ENCODE measurements at regions not wholly inside any gene's neighbourhood (a gene's known extent, or its start where the extent isn't known, plus 50 kb on each side); places are given as distances from the start of the nearest gene placed in this dataset.
"Not testable (repeated sequence)": the region's sequence is repeated elsewhere in the genome, so short reads cannot be mapped to it uniquely, and the experiment has no call there.

DNA sequence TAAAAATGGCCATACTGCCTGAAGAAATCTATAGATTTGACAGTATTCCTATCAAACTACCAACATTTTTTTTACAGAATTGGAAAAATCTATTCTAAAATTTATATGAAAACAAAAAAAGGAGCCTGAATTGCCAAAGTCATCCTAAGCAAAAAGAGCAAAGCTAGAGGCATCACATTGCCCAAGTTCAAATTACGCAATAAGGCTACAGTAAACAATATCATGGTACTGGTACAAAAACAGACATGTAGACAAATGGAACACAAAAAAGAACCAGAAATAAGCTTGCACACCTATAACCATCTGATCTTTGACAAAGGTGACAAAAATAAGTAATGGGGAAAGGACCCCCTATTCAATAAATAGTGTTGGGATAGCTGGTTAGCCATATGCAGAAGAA, 50.2 kb upstream of the THSD7B start:
- DNase-seq (ENCODE audit: low read depth in 2 of 3, low spot score in 2 of 3) = no peak

DNA sequence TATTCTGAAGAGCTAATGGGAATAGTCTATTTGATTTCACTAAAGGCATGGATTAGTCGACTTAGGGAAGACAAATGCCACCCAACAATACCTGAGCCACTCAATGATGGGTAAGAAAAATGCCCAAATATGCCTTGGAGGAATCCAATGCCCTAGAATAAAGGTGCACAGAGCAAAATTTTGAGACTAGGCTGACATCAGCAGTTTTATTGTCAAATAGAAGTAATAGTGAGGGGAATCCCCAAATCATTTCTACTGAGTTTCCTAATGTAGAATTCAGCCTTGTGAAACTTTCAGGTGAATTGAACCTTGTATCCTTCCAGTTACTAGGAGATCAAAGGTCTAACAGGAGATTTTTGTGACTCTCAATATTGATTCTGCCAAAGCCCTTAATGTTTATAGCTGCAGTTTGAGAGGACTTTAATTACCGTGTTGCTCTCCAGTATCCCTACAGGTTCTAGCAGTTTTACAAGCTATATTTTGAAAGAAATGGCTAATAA, 50.8 kb upstream of the THSD7B start:
- no peak for DNase-seq (ENCODE audit: low read depth in 2 of 3, low spot score in 2 of 3)

DNA sequence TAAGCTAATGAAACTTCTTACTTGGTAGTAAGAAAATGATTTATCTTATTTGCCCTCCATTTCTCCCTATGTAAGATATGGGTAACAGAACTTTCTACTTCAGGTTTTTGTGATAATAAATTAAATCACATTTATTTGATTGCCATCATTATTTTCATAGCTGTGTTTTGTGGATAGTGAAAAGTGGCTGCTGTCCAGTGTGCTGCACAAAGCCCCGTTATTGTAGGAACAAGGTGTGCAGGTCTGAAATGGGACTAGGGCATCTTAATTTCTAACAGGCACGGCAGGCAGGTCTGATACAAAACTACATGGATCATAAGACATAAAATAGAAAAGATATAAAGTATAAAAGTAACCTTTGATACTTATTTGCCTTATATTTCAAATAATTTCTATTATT, 51.6 kb upstream of the THSD7B start:
- no peak for DNase-seq (ENCODE audit: low read depth in 2 of 3, low spot score in 2 of 3)

DNA sequence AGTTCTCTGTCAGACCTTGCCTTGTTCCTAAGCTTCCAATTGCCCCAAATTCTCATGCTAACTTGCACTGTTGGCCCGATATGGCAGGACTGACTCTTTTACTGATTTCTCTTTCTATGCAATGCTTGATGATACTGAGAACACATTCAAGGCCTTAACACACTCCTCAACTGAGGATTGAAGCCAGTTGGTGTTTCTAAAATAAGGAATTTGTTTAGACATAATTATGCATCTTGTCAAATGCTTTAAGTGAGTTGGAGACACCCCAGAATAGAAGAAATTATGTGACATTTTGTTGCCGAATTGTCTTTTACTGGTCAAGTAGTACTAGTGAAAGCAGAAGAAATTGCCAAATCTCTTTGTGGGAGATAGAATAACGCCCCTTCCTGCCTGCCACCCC, 60.0 kb upstream of the THSD7B start:
- DNase-seq (ENCODE audit: low read depth in 2 of 3, low spot score in 2 of 3) = no peak

DNA sequence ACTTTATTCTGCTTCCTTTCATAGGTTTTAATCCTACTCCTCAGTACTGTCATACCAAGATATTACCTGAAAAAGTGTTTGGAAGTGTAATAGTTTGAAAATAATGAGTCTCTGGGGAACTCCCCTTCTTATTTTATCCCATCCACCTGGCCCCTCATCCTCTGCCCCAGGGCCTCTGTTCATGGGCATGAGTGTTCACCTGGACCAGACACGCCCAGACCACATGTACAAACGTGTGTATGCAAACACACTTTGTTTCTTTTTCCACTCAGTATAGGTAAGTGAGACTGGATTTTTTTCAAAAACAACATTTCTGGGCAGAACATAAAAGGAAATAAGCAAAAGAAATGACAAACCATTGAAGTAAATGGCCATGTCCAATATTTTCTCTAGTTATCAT, 62.1 kb upstream of the THSD7B start:
- no peak for DNase-seq (ENCODE audit: low read depth in 2 of 3, low spot score in 2 of 3)

DNA sequence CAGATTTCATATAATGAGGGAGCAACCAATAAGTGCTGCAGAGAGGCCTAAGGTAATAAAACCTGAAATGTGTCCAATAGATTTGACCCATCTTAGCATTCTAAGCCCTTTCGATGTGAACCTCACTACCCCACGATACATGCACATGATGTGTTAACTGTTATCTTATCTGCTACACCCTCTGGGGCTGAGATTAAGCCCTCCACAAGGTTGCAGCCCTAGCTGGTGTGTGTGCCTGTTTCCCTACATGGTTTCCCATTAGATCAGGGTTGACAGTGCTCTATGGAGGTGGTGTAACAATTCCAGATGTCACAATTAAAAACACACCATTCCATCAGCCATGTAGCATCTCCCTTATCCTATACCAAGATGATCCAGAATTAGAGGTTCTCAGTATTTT, 68.9 kb upstream of the THSD7B start:
- no peak for DNase-seq (ENCODE audit: low read depth in 2 of 3, low spot score in 2 of 3)

DNA sequence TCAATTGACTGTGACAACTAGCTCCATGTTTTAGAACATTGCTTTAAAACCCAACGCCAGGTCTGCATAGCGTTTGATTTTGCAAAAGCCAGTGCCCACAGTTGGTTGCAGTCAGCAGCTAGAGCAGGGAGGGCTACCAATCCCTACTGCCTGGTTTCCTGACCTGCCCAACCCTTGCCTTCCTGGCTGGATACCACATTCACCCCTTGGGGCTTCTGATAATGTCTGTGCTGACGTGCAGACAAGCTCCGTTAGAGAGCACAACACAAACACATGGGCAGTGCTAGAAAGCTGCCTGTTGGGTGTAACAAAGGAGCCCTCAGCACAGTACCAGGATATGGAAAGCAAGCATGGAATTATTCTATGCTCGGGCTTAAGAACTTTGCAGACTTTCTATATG, 71.4 kb upstream of the THSD7B start:
- DNase-seq (ENCODE audit: low read depth in 2 of 3, low spot score in 2 of 3) = no peak

DNA sequence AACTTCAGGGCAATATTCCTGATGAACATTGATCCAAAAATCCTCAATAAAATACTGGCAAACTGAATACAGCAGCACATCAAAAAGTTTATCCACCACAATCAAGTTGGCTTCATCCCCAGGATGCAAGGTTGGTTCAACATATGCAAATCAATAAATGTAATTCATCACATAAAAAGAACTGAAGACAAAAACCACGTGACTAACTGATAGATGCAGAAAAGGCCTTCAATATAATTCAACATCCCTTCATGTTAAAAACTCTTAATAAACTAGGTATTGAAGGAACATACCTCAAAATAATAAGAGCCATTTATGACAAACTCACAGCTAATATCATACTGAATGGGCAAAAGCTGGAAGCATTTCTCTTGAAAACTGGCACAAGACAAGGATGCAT, 85.3 kb upstream of the THSD7B start:
- not testable (repeated sequence) for DNase-seq (ENCODE audit: low read depth in 2 of 3, low spot score in 2 of 3)

DNA sequence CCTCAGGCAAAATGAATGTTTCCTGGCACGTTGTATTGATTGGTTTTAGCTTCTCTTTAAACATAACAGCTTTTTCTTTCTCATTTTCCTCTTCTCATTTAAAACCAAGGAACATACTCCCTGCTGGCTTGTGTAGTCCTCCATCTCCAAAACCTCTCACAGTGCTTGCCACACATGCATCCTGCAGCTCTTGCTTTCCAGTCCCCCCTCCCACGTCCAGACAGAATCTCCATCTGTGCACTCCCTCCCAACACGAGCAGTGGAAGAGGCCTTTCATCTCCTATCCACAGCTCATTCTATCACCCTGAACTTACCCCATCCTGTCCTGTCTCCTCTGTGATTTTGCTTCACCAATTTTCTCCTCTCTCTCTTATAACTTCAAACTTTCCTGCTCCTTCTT, 99.6 kb upstream of the THSD7B start:
- DNase-seq (ENCODE audit: low read depth in 2 of 3, low spot score in 2 of 3) = no peak

DNA sequence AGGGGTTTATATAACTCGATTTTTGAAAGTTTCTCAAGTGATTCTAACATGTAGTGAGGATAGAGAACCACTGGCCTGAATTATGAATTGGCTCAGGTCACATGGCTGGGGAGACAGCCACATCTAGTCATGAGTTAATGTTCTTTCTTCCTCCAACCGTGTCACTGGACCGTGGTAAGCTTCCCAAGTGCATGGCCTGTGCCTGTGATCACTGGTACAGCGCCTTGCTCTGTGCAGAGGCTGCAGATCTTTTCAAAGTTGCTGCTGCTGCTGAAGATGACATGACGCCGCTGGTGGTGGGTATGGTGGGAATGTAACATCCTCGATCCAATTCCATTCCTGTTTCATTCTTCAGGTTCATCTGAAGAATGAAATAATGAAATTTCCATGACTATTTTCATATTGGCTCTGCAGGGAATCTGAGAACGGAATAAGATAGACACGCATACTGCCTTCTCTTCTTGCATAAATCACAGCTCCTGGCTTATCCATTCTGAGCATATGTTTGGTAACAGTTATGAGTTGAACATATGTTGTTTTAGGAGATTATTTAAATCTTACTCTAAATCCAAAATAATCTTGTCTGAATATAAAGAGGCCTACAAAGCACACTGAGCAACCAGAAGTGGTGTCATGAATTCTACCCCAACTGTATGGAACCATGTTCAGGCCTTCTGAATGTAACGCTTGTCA, 100.5 kb upstream of the THSD7B start:
- no peak for DNase-seq (ENCODE audit: low read depth in 2 of 3, low spot score in 2 of 3)

DNA sequence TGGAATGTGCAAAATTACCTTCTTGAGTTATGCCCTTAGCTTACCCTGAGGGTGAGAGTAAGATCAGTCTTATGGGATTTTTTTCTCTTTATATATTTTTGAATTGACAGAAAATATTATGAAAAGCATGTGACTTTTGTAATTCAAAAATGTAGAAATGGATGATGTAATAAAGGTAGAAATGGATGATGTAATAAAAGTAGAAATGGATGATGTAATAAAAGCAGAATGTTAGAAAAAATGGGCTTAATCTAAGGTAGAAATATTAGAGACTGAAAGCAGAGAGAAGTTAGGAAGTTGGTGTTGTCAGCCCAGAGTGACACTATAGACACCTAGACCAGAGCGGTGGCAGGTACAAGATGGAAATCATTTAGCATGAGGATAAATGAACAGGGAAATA, 107.1 kb upstream of the THSD7B start:
- no peak for DNase-seq (ENCODE audit: low read depth in 2 of 3, low spot score in 2 of 3)

DNA sequence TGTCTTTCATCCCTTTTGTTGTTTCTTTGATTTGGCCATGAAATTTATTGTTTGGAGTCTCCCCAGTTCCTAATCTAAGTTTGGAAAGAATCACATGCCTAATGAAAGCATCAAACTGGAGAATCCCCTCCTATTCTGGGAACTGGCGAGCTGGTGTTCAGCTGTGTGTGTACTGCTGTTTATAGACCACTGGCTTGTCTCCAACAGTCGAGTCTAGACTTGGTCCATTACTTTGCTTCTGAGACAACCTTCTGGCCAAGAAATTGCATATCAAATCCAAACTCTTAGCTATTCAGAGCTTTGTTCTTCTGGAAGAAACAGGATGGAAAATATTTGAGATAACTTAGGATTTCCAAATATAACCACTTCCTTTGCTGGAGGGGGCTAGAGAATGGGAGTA, 111.5 kb upstream of the THSD7B start:
- DNase-seq (ENCODE audit: low read depth in 2 of 3, low spot score in 2 of 3) = no peak

DNA sequence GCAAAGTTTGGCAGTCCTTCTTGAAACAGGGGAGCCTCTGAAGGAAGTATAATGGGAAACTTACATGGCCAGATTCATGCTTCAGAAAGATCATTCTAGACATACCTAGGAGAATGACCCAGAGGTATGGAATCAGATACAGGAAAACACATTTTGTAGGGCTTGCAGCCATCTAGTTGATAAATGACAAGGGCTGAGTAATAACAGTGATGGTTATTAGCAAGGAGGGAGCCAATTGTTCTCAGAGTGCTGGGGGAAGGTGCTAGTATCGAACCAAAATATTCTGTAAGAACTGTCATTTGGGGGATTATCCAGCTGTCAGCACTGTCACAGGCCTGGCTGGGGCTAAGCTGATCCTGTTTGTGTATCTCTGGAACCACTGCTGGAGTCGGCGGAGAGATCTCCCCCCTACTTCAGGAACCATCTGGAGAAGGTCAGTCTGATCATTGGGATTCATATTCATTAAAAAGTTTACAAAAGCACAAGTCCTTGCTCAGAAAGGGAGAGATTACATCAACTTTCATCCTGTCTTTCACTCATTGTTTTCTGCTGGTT, 113.8 kb upstream of the THSD7B start:
- DNase-seq (ENCODE audit: low read depth in 2 of 3, low spot score in 2 of 3) = no peak

DNA sequence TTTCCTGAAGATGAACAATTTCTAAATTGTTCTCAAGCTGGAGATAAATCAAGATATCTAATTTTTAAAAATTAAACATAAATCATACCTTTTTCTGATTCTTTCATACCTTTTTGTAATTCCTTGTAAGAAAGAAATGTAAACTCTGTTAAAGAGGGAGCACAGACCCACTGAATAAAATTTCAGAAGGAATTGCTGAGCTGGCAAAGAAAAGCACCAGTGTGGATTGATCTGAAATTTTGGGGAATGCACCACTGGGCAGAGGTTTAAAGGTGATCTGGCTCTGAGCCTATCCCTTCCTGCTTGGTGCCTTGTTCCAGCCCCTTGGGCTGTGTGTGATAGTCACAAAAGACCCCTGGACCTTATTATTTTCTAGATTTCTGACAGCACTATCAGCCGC, 118.3 kb upstream of the THSD7B start:
- no peak for DNase-seq (ENCODE audit: low read depth in 2 of 3, low spot score in 2 of 3)

DNA sequence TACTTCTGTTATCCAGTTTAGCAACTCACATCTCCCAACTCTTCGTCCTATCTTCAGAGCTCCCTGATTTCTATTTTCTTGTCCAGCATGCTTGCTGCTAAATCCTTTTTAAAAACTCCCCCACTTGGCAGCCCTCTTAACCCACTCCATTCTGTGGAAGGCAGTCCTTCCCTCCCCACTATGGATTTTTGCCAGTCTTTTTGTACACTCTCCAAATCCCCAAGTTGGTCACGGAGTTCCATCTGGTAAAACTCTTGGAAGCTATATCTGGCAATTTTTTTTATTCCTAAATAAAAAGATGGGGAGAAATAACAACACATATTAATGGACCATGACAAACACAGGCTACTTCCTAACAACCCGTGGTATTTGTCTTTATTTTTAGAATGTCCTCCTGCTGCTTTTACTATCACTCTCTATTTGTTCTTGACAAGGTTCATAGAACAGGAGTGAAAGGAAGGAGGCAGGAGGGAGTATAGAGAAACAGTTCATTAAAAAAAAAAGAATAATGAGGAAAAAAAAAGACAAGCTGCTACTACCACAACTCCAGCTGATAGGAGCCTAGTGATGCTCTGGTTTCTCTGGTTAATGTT, 120.0 kb upstream of the THSD7B start:
- DNase-seq (ENCODE audit: low read depth in 2 of 3, low spot score in 2 of 3) = no peak

DNA sequence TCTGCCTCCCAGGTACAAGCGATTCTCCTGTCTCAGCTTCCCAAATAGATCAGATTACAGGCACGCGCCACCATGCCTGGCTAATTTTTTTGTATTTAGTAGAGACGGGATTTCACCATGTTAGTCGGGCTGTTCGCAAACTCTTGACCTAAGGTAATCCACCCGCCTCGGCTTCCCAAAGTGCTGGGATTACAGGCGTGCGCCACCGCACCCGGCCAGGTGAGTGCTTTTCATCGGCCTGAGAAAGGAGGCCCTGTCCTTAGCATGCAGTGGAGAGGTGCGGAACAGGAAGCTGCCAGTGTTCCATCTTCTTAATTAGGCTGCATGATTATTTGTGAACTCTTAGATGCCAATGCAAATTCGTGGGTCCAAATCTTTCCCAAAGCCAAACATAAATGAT, 125.7 kb upstream of the THSD7B start:
- DNase-seq (ENCODE audit: low read depth in 2 of 3, low spot score in 2 of 3) = no peak

DNA sequence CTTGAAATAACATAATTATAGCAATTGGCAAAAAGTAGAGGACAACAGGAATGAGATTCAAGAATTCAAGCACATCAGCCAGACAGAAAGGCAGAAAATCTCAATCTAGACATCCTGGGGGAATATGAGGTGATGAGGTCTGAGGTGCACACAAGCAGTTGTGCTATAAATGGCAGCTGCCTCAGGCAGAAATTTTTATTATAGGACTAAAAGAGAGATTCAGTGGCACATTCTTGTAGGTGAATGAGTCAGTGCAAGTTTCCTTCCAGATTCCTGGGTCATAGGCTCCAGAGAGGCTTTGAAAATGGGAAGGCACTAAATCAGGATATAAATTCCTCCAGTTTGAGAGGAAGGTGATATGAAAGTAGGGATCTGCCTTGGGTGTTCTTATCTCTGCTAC, 127.2 kb upstream of the THSD7B start:
- DNase-seq (ENCODE audit: low read depth in 2 of 3, low spot score in 2 of 3) = no peak

DNA sequence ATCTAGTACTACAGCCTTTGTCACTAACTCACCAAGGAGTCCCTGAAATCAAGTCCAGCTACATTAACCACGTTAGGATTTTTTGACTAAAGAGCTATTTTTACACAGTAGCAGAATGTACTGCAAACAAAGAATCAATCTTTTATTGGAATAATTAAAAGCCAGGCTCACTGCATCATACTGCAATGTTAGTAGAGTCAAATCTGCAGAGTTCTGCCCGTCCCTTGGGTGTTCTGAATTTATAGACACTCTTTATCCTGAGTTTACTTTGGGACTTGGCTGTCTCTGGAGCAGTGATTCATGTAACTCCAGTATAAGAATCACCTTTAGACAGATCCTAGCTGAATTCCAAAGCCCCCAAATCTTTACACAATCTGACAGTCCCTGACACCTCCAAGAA, 127.9 kb upstream of the THSD7B start:
- no peak for DNase-seq (ENCODE audit: low read depth in 2 of 3, low spot score in 2 of 3)

DNA sequence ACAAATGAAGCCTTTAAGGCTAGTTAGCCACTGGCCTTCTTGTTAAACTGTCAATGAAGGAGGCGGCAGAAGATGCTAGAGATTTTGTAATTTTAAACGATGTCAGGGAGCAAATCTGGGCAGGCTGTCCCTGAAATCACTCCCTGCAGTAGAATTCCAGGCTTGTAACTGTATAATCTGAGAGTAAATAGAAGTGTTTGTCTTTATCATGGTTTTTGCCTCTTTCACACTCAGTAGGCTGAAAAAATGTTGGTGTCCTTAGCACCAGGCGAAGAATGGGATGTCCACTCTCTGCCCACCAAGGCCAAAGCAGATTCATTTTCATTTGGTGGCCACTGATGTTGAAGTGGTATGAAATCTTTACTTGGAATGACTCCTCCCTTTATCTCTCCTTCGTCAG, 136.9 kb upstream of the THSD7B start:
- no peak for DNase-seq (ENCODE audit: low read depth in 2 of 3, low spot score in 2 of 3)

DNA sequence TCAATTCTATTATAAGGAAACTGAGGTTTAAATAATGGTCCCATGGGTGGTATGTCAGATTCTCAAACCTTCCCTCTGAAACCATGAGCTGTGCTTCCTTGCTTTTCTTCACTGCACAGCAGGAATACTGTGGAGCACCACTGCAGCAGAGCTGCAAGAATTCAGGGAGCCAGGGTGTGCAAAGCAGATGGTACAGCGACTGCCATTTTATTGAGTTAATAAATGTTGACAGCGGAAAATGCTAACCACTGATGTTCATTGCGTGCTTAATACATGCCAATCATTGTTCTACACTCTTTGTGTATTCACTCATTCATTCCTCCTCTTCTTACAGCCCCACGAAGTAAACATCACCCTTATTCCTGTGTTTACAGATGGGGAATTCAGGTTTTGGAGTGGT, 152.2 kb upstream of the THSD7B start:
- no peak for DNase-seq (ENCODE audit: low read depth in 2 of 3, low spot score in 2 of 3)

DNA sequence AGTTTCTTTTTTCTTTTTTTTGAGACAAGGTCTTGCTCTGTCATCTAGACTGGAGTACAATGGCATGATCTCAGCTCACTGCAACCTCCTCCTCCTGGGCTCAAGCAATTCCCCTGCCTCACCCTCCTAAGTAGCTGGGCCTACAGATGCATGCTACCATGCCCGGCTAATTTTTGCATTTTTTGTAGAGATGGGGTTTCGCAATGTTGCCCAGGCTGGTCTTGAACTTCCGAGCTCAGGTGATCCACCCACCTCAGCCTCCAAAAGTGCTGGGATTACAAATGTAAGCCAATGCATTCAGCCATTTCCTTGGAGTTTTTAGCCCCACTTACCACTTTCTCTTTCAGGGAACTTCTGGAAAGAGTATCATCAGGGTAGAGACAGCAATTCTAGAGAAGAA, 153.3 kb upstream of the THSD7B start:
- DNase-seq (ENCODE audit: low read depth in 2 of 3, low spot score in 2 of 3) = no peak

DNA sequence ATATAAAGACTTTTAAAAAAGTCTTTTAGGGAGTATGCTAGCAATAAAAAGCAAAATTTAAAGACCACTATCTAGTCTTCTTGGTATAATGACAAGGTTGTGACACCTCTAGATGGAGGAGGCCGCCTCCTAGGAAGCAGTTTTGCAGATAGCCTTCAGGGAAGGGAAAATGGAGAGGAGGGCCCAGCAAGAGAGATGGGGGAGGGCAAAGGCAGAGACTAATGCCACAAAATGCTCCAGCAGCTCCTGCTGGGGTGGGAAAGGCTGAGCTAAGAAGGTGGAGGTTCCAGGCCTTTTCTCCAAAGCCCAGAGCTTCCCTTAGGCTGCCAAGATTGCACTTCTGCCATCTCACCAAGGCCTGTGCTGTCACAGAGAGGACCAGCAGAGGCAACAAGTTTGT, 153.9 kb upstream of the THSD7B start:
- DNase-seq (ENCODE audit: low read depth in 2 of 3, low spot score in 2 of 3) = no peak

DNA sequence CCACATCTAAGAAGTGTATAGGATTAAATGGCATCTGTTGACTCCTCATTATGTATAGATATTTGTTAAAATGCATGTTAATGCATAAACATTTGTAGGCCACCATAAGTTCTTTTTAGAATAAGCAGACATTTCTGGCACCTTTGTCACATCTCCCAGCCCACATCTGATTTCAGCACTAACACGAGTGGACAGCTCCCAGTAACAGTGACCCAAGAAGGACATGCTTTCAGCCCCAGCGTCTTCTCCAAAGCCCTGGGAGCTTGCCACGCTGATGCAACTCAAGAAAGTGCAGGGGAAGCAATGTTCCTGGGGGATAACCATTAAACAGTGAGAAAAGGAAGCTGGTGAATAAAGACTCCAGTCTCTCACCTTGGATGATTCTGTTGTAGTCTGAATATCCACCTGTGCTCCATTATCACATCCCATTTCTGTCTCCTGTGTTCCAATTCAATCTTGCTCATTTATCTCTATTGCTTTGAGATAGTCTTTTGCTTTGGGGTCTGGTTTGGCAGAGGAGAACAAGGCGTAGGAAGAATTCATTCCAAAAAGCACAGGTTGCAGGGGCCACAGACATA, 182.6 kb upstream of the THSD7B start:
- DNase-seq (ENCODE audit: low read depth in 2 of 3, low spot score in 2 of 3) = peak in 1 of 3 experiments; percentile 2
